ENCODE measurements at regions not wholly inside any gene's neighbourhood (a gene's known extent, or its start where the extent isn't known, plus 50 kb on each side); places are given as distances from the start of the nearest gene placed in this dataset.

DNA sequence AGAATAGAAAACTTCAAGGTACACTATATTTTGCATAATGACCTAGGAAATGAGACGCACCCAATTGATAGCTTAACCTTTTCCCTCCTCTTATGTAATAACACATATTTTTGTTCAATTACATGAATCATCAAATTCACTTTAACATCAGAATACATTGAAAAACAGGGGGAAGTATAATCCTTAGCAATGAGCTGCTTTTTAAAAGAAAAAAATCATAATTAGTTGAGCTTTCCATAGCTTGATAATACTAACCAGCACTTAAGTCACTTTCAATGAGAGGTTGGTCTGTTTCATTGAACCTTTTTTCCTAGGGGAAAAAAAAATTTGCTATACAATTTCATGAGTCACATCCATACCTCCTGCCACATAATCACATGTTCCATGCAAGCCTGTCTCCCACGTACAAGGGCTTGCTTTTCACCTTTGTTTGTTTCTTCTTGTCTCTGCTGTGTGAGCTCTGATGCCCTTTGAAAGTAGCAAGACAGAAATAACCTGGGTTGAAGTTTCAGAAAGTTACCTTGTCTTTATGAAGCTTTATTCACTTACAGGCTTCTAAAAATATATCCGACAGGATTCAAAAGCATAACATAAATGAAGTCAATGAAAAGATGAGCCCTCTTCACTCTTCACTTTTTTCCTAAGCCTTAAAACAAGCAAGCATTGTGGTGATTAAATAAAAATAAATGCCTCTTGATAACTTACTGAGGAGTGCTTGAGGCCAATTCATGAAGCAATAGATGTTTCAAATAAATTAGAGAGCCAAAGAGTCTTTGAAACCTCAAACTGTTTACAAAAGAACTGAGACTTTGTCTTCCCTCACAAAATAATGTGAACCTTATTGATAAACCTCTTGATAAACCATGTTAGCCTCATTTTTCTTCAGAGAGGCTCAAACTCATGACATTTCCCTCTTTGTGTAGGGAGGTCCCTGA, 108.5 kb downstream of the FEM1C start:
- no TSS peak for BruUV-seq (replicated peaks)
- Histone ChIP-seq H3K4me3 (ENCODE audit: low read length) (no peak overlapping the region), H3F3A (ENCODE audit: low read length, unreplicated experiment) (no peaks in the 10 kb centered on the region), H4K20me1 (ENCODE audit: low read length) (no peaks in the 10 kb centered on the region), H3K9ac (ENCODE audit: low read length) (no peak overlapping the region), H3K4me2 (ENCODE audit: low read length) (peak overlapping the region; percentile 28), H3K9me2 (replicated peaks; ENCODE audit: low read length) (no peaks in the 10 kb centered on the region), H2AFZ (ENCODE audit: low read length) (0 out of 2 replicates have a peak overlapping the region, but pooled peaks have one; percentile 15), H3K27ac (ENCODE audit: low read length) (peak overlapping the region; percentile 67), H3K79me2 (ENCODE audit: low read length) (no peaks in the 10 kb centered on the region), H3K4me1 (ENCODE audit: insufficient read depth, low read length) (peaks cover 58% of the 10 kb centered on the region), H3K9me3 (ENCODE audit: low read length) (no peaks in the 10 kb centered on the region), H3K27me3 (ENCODE audit: low read length) (no peaks in the 10 kb centered on the region), H3K36me3 (ENCODE audit: low read depth, low read length) (no peaks in the 10 kb centered on the region)
- DNase-seq (peak; percentile 75), ATAC-seq (peak; percentile 69)
- intact Hi-C loops (cut with micrococcal nuclease), result no loop called here
- ChIA-PET POLR2A (ENCODE audit: unreplicated experiment) (interaction anchor here (0.7 kb wide), 1 partner anchor 21 kb away, joined by 4 read pairs; no protein-coding TSS in a partner anchor), CTCF (no interaction called here)
- TF ChIP-seq, protein P1, sequence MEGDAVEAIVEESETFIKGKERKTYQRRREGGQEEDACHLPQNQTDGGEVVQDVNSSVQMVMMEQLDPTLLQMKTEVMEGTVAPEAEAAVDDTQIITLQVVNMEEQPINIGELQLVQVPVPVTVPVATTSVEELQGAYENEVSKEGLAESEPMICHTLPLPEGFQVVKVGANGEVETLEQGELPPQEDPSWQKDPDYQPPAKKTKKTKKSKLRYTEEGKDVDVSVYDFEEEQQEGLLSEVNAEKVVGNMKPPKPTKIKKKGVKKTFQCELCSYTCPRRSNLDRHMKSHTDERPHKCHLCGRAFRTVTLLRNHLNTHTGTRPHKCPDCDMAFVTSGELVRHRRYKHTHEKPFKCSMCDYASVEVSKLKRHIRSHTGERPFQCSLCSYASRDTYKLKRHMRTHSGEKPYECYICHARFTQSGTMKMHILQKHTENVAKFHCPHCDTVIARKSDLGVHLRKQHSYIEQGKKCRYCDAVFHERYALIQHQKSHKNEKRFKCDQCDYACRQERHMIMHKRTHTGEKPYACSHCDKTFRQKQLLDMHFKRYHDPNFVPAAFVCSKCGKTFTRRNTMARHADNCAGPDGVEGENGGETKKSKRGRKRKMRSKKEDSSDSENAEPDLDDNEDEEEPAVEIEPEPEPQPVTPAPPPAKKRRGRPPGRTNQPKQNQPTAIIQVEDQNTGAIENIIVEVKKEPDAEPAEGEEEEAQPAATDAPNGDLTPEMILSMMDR (conservative IDR thresholded peaks at IDR 0.05; ENCODE audit: low read depth, low read length), result no peak
- TF ChIP-seq EZH2 (IDR thresholded peaks at IDR 0.05; ENCODE audit: low read length, unreplicated experiment) (no peak), EZH2phosphoT487 (IDR thresholded peaks at IDR 0.05; ENCODE audit: borderline replicate concordance, low read length) (no peak)

DNA sequence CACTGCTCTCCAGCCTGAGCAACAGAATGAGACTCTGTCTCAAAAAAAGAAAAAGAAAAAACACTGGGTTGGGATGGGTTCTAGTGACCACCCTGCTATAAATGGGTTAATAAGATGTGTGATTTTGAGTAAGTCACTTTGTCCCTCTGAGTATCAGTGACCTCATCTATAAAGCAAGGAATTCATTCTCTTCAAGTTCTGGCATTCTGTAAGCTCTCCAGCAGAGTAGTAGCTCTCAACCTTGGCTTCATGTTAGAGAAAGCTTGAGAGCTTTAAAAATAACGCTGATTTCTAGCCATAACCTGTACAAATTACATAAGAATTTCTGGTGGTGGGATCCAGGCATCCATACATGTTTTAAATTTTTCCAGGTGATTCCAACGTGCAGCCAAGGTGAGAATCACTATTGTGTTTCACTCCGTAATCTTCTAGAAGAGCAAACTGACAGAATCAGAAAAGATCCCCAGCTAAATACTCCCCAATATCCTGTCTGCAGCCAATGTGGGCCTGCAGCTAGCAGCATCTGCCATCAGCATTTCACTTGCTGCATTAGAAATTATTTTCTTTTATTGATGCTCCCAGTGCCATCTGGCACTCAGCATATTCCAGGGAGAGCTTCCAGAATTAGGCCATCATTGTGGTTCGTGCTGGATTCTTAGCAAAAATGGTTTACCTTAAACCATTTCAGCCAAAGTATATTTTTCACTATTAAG, 109.4 kb downstream of the FEM1C start:
- BruUV-seq (replicated peaks), result no TSS peak
- ChIA-PET POLR2A (ENCODE audit: unreplicated experiment) (no interaction called here), CTCF (no interaction called here)
- Histone ChIP-seq H3F3A (ENCODE audit: low read length, unreplicated experiment) (peaks cover under 1% of the 10 kb centered on the region), H3K9me2 (replicated peaks; ENCODE audit: low read length) (no peaks in the 10 kb centered on the region), H3K36me3 (ENCODE audit: low read depth, low read length) (no peaks in the 10 kb centered on the region), H3K4me3 (ENCODE audit: low read length) (no peak overlapping the region), H3K4me2 (ENCODE audit: low read length) (peak overlapping the region; percentile 28), H3K27ac (ENCODE audit: low read length) (peak overlapping the region; percentile 67), H3K9me3 (ENCODE audit: low read length) (no peaks in the 10 kb centered on the region), H3K9ac (ENCODE audit: low read length) (no peak overlapping the region), H2AFZ (ENCODE audit: low read length) (no peak overlapping the region), H3K4me1 (ENCODE audit: insufficient read depth, low read length) (peaks cover 59% of the 10 kb centered on the region), H3K27me3 (ENCODE audit: low read length) (no peaks in the 10 kb centered on the region), H4K20me1 (ENCODE audit: low read length) (no peaks in the 10 kb centered on the region), H3K79me2 (ENCODE audit: low read length) (no peaks in the 10 kb centered on the region)
- DNase-seq (no peak), ATAC-seq (no peak)
- intact Hi-C loops (cut with micrococcal nuclease), result no loop called here
- TF ChIP-seq EZH2 (IDR thresholded peaks at IDR 0.05; ENCODE audit: low read length, unreplicated experiment) (no peak), EZH2phosphoT487 (IDR thresholded peaks at IDR 0.05; ENCODE audit: borderline replicate concordance, low read length) (no peak)
- TF ChIP-seq, protein P1 (conservative IDR thresholded peaks at IDR 0.05; ENCODE audit: low read depth, low read length), result no peak
